GM18517 (cell line): ENCODE measurements at regions not wholly inside any gene's neighbourhood (a gene's known extent, or its start where the extent isn't known, plus 50 kb on each side); places are given as distances from the start of the nearest gene placed in this dataset.
"Not testable (repeated sequence)": the region's sequence is repeated elsewhere in the genome, so short reads cannot be mapped to it uniquely, and the experiment has no call there.

Experiments used
- ATAC-seq: cut with Tn5 transposase; IDR thresholded peaks from one replicate; pipeline ENCODE4 v1.9.1; 2021; ENCODE audit warnings: mild to moderate bottlenecking, moderate library complexity; ENCODE audit not compliant: unreplicated experiment

- no peak for ATAC-seq
Measured at GRCh38 chr3:6612034-6612616, 248.8 kb upstream of the GRM7 start.

- ATAC-seq = no peak
Measured at GRCh38 chr3:6622260-6622659, 238.7 kb upstream of the GRM7 start.

GRCh38 chr3:6622712-6623111, 238.2 kb upstream of the GRM7 start:
- ATAC-seq = no peak

- ATAC-seq = no peak
Measured at GRCh38 chr3:6631376-6631775, 229.5 kb upstream of the GRM7 start.

GRCh38 chr3:6640907-6641306, 220.0 kb upstream of the GRM7 start:
- ATAC-seq = no peak

GRCh38 chr3:6644070-6644929, 216.6 kb upstream of the GRM7 start:
- peak; percentile 48 for ATAC-seq

- no peak for ATAC-seq
Measured at GRCh38 chr3:6654670-6655069, 206.2 kb upstream of the GRM7 start.

- no peak for ATAC-seq
Measured at GRCh38 chr3:6655275-6655674, 205.6 kb upstream of the GRM7 start.

- no peak for ATAC-seq
Measured at GRCh38 chr3:6657591-6657990, 203.3 kb upstream of the GRM7 start.

- no peak for ATAC-seq
Measured at GRCh38 chr3:6667354-6667753, 193.6 kb upstream of the GRM7 start.

GRCh38 chr3:6671363-6671762, 189.6 kb upstream of the GRM7 start:
- ATAC-seq = no peak

- ATAC-seq = peak; percentile 39
Measured at GRCh38 chr3:6679510-6679909, 181.4 kb upstream of the GRM7 start.

GRCh38 chr3:6680119-6680806, 180.7 kb upstream of the GRM7 start:
- ATAC-seq = peak; percentile 96

GRCh38 chr3:6697285-6697684, 163.6 kb upstream of the GRM7 start:
- no peak for ATAC-seq

- no peak for ATAC-seq
Measured at GRCh38 chr3:6697722-6698121, 163.2 kb upstream of the GRM7 start.

GRCh38 chr3:6704817-6705216, 156.1 kb upstream of the GRM7 start:
- ATAC-seq = not testable (repeated sequence)

- ATAC-seq = no peak
Measured at GRCh38 chr3:6706777-6707176, 154.1 kb upstream of the GRM7 start.

- ATAC-seq = no peak
Measured at GRCh38 chr3:6709178-6709577, 151.7 kb upstream of the GRM7 start.

GRCh38 chr3:6714962-6715361, 146.0 kb upstream of the GRM7 start:
- no peak for ATAC-seq

- ATAC-seq = no peak
Measured at GRCh38 chr3:6716420-6716819, 144.5 kb upstream of the GRM7 start.

GRCh38 chr3:6717026-6717943, 143.6 kb upstream of the GRM7 start:
- ATAC-seq = peak; percentile 98
